IMR-90 (cell line): ENCODE measurements at regions not wholly inside any gene's neighbourhood (a gene's known extent, or its start where the extent isn't known, plus 50 kb on each side); places are given as distances from the start of the nearest gene placed in this dataset.

Experiments used
- ATAC-seq: fragments of 200-7000 bp; cut with Tn5 transposase; 2 replicates; pipeline ENCODE4 v1.9.1; 2020; ENCODE audit warnings: low read depth, mild to moderate bottlenecking, moderate library complexity
- BruUV-seq: library from RNA; stranded (reverse); fragments of 400-500 nt; replicated peaks from 2 replicates; lab custom pipeline; 2021; lab: Mats Ljungman, UMichigan
- CTCF ChIA-PET: fragments of 300-600 bp; formaldehyde crosslinking; extraction: SDS; loops from one replicate; lab custom pipeline; 2021; ENCODE audit warnings: antibody characterized with exemption; lab: Yijun Ruan, JAX
- POLR2A ChIA-PET: fragments of 300-600 bp; sonication (Branson Sonifier 250); formaldehyde crosslinking; loops from one replicate; lab custom pipeline; 2022; ENCODE audit warnings: antibody characterized with exemption; ENCODE audit not compliant: unreplicated experiment; lab: Charles Lee
- DNase-seq: peaks from one replicate; pipeline ENCODE4 v3.0.0; 2013
- H2AFZ ChIP-seq: replicated peaks from 2 replicates; pipeline ENCODE3; 2013; ENCODE audit warnings: low read length, mild to moderate bottlenecking; ENCODE audit not compliant: poor library complexity
- H2AK5ac ChIP-seq: 2 replicates; pipeline ENCODE4 v1.6.1; 2013; ENCODE audit warnings: low read depth, low read length, inconsistent platforms
- H2AK9ac ChIP-seq: replicated peaks from 2 replicates; pipeline ENCODE3; 2013; ENCODE audit warnings: mild to moderate bottlenecking, low read depth, low read length, moderate library complexity; ENCODE audit not compliant: poor library complexity
- H2BK120ac ChIP-seq: 2 replicates; pipeline ENCODE4 v1.6.1; 2013; ENCODE audit warnings: low read depth, low read length, inconsistent platforms
- H2BK15ac ChIP-seq: 3 replicates; pipeline ENCODE4 v1.6.1; 2013; ENCODE audit warnings: low read depth, low read length, inconsistent platforms
- H2BK20ac ChIP-seq: 2 replicates; pipeline ENCODE4 v1.6.1; 2013; ENCODE audit warnings: low read depth, mild to moderate bottlenecking, inconsistent platforms, low read length, moderate library complexity
- H2BK5ac ChIP-seq: 2 replicates; pipeline ENCODE4 v1.6.1; 2013; ENCODE audit warnings: mild to moderate bottlenecking, low read depth, low read length, inconsistent platforms; ENCODE audit not compliant: poor library complexity, severe bottlenecking
- H3K14ac ChIP-seq: replicated peaks from 2 replicates; pipeline ENCODE4 v1.6.1; 2013; ENCODE audit warnings: low read depth, low read length, inconsistent platforms
- H3K18ac ChIP-seq: 2 replicates; pipeline ENCODE4 v1.6.1; 2013; ENCODE audit warnings: low read depth, low read length, control low read depth
- H3K23ac ChIP-seq: 2 replicates; pipeline ENCODE4 v1.6.1; 2013; ENCODE audit warnings: low read depth, low read length, inconsistent platforms
- H3K27ac ChIP-seq: 2 replicates; pipeline ENCODE4 v1.5.1; 2013; ENCODE audit warnings: mild to moderate bottlenecking, control low read depth, low read length; ENCODE audit not compliant: insufficient read depth
- H3K27me3 ChIP-seq: 2 replicates; pipeline ENCODE4 v1.6.1; 2013; ENCODE audit warnings: low read length; ENCODE audit not compliant: control insufficient read depth, insufficient read depth
- H3K36me3 ChIP-seq: 2 replicates; pipeline ENCODE4 v1.6.1; 2013; ENCODE audit warnings: low read length, mixed read lengths; ENCODE audit not compliant: control insufficient read depth, insufficient read depth
- H3K4ac ChIP-seq: 2 replicates; pipeline ENCODE4 v1.6.1; 2013; ENCODE audit warnings: low read depth, low read length, inconsistent platforms
- H3K4me1 ChIP-seq: 2 replicates; pipeline ENCODE4 v1.6.1; 2013; ENCODE audit warnings: low read length, mixed read lengths; ENCODE audit not compliant: control insufficient read depth, insufficient read depth
- H3K4me2 ChIP-seq: 2 replicates; pipeline ENCODE4 v1.6.1; 2013; ENCODE audit warnings: low read depth, mild to moderate bottlenecking, control low read depth, low read length, moderate library complexity
- H3K4me3 ChIP-seq: 2 replicates; pipeline ENCODE4 v1.5.1; 2013; ENCODE audit warnings: low read depth, mild to moderate bottlenecking, control low read depth, low read length, moderate library complexity; ENCODE audit not compliant: insufficient read depth
- H3K56ac ChIP-seq: 2 replicates; pipeline ENCODE4 v1.6.1; 2013; ENCODE audit warnings: low read length, inconsistent platforms; ENCODE audit not compliant: insufficient read depth; ENCODE audit errors: extremely low read depth
- H3K79me1 ChIP-seq, 2 experiments: 2 replicates each; pipeline ENCODE4 v1.6.1; 2013; ENCODE audit warnings: low read length in 2 of 2, inconsistent platforms in 1 of 2, low read depth in 1 of 2
- H3K9ac ChIP-seq: 2 replicates; pipeline ENCODE4 v1.6.1; 2013; ENCODE audit warnings: low read depth, low read length, control low read depth
- H3K9me1 ChIP-seq: 2 replicates; pipeline ENCODE4 v1.6.1; 2013; ENCODE audit warnings: low read length, inconsistent platforms; ENCODE audit not compliant: insufficient read depth
- H3K9me3 ChIP-seq: 2 replicates; pipeline ENCODE4 v1.6.1; 2013; ENCODE audit warnings: low read length; ENCODE audit not compliant: control insufficient read depth, insufficient read depth
- H4K20me1 ChIP-seq: 2 replicates; pipeline ENCODE4 v1.6.1; 2013; ENCODE audit warnings: low read length, inconsistent platforms; ENCODE audit not compliant: insufficient read depth
- H4K5ac ChIP-seq: 2 replicates; pipeline ENCODE4 v1.6.1; 2013; ENCODE audit warnings: mild to moderate bottlenecking, low read depth, low read length, control low read depth
- H4K8ac ChIP-seq, 2 experiments: 2 replicates each; pipeline ENCODE4 v1.6.1; 2013; ENCODE audit warnings: low read depth in 2 of 2, low read length in 2 of 2, control low read depth in 1 of 2, inconsistent platforms in 1 of 2
- H4K91ac ChIP-seq: 2 replicates; pipeline ENCODE4 v1.6.1; 2013; ENCODE audit warnings: low read depth, low read length, inconsistent platforms; ENCODE audit not compliant: insufficient read depth
- BHLHE40 ChIP-seq: fragments of 150-350 bp; IDR thresholded peaks from 2 replicates; pipeline ENCODE4 v1.6.1; 2016; ENCODE audit warnings: mild to moderate bottlenecking, low read depth, low read length
- FOS ChIP-seq: fragments of 150-350 bp; IDR thresholded peaks from 2 replicates; pipeline ENCODE4 v1.6.1; 2016; ENCODE audit warnings: low read depth, low read length
- MAFK ChIP-seq: IDR thresholded peaks from 2 replicates; pipeline ENCODE4 v1.6.1; 2012; ENCODE audit warnings: low read depth, low read length, improper control_type of control experiment
- MAZ ChIP-seq: IDR thresholded peaks from 2 replicates; pipeline ENCODE4 v1.6.1; 2012; ENCODE audit warnings: low read depth, mild to moderate bottlenecking, low read length, improper control_type of control experiment, moderate library complexity, borderline replicate concordance
- MXI1 ChIP-seq: IDR thresholded peaks from 2 replicates; pipeline ENCODE4 v1.6.1; 2012; ENCODE audit warnings: low read depth, mild to moderate bottlenecking, low read length, moderate library complexity, borderline replicate concordance
- USF2 ChIP-seq: fragments of 150-350 bp; IDR thresholded peaks from 2 replicates; pipeline ENCODE4 v1.6.1; 2017; ENCODE audit warnings: mild to moderate bottlenecking, antibody characterized with exemption, low read length, low read depth
- WGBS, 2 experiments: methylation state at CpG; one replicate each; pipeline versions ENCODE4 v1.1.5 to v1.1.7; 2013; ENCODE audit warnings: missing lambda C conversion rate in 2 of 2; ENCODE audit not compliant: insufficient read length in 1 of 2; ENCODE audit errors: extremely low coverage in 2 of 2; 5-methylcytosine and 5-hydroxymethylcytosine counted together
- dilution Hi-C: fragments of 300-500 bp; cut with HindIII; formaldehyde crosslinking; loops from one replicate; pipeline ENCODE4 v1.14.3; 2018; ENCODE audit warnings: low sequenced_read_pairs; ENCODE audit not compliant: unreplicated experiment
- in situ Hi-C: fragments of 300-500 bp; cut with MboI; formaldehyde crosslinking; loops from 3 replicates; pipeline ENCODE4 v1.14.3; 2019; ENCODE audit warnings: low sequenced_read_pairs, inconsistent platforms, mixed read lengths
- intact Hi-C: fragments of 100-400 bp; cut with micrococcal nuclease; formaldehyde crosslinking; loops from 2 replicates; pipeline ENCODE4 v1.10.0; 2022
- TF ChIP-seq, protein P1 (sequence below): fragments of 150-350 bp; IDR thresholded peaks from 2 replicates; pipeline ENCODE4 v1.6.1; 2016; ENCODE audit warnings: low read depth, mild to moderate bottlenecking, low read length, moderate library complexity, borderline replicate concordance

GRCh38 chr16:56005958-56006357 is 130.8 kb upstream of the CES5A start:
- H2AFZ ChIP-seq, result no peak overlapping the region
- no peak overlapping the region for H2BK120ac ChIP-seq
- H3K23ac ChIP-seq, result no peak overlapping the region
- H3K27ac ChIP-seq, result no peak overlapping the region
- TF ChIP-seq BHLHE40 (no peak), FOS (no peak), USF2 (no peak), MXI1 (no peak), MAZ (no peak), MAFK (no peak)
- TF ChIP-seq, protein P1, sequence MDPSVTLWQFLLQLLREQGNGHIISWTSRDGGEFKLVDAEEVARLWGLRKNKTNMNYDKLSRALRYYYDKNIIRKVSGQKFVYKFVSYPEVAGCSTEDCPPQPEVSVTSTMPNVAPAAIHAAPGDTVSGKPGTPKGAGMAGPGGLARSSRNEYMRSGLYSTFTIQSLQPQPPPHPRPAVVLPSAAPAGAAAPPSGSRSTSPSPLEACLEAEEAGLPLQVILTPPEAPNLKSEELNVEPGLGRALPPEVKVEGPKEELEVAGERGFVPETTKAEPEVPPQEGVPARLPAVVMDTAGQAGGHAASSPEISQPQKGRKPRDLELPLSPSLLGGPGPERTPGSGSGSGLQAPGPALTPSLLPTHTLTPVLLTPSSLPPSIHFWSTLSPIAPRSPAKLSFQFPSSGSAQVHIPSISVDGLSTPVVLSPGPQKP, result no peak
- in situ Hi-C loops, result no loop called here
- no peak overlapping the region for H2BK15ac ChIP-seq
- H4K8ac ChIP-seq, result no peak overlapping the region
- H4K20me1 ChIP-seq, result no peaks in the 10 kb centered on the region
- H4K5ac ChIP-seq, result no peak overlapping the region
- H3K9me1 ChIP-seq, result no peaks in the 10 kb centered on the region
- H3K56ac ChIP-seq, result no peak overlapping the region
- no peak overlapping the region for H3K14ac ChIP-seq
- H3K9me3 ChIP-seq, result no peaks in the 10 kb centered on the region
- H3K18ac ChIP-seq, result no peak overlapping the region
- no peak overlapping the region for H3K4me2 ChIP-seq
- no peak overlapping the region for H3K4me3 ChIP-seq
- no peak overlapping the region for H2BK20ac ChIP-seq
- dilution Hi-C loops, result no loop called here
- BruUV-seq, result no TSS peak
- intact Hi-C loops, result no loop called here
- no peaks in the 10 kb centered on the region for H3K36me3 ChIP-seq
- ATAC-seq (no peak), DNase-seq (no peak)
- no peak overlapping the region for H3K4ac ChIP-seq
- H3K4me1 ChIP-seq, result no peaks in the 10 kb centered on the region
- CTCF ChIA-PET, result no interaction called here
- H2BK5ac ChIP-seq, result no peak overlapping the region
- H3K27me3 ChIP-seq, result no peaks in the 10 kb centered on the region
- H4K91ac ChIP-seq, result no peak overlapping the region
- no peak overlapping the region for H2AK9ac ChIP-seq
- WGBS, 2 experiments, result no CpG with 5 or more reads among the region's 1 CpG
- no peak overlapping the region for H3K9ac ChIP-seq
- POLR2A ChIA-PET, result no interaction called here
- H3K79me1 ChIP-seq, result no peaks in the 10 kb centered on the region
- H2AK5ac ChIP-seq, result no peak overlapping the region
